ENCODE measurements at regions not wholly inside any gene's neighbourhood (a gene's known extent, or its start where the extent isn't known, plus 50 kb on each side); places are given as distances from the start of the nearest gene placed in this dataset.

DNA sequence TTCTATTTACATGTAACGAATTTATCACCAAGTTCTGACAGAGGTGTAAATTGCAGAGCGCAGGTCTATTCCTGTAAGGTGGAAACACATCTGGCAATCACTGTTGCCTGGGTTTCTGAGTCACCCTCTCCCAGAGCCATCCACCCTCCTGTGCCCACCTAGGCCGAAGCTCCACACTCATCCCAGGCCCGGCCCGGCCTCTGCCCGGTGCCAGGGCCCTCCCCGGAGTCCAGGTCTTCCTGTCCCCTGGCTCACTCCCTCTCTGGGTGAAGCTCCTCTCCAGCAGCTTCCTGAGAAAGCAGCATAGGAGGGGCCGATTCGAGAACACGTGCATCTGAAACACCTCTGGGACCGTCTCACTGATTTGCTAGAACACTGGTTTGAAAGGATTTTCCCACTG is 308.2 kb downstream of the SHANK2 start:
- CTCF ChIA-PET, result no interaction called here
- Histone ChIP-seq H3K9me3 (no peaks in the 10 kb centered on the region), H3K9ac (no peak overlapping the region)

More for the DNA sequence above, 308.2 kb downstream of the SHANK2 start:
- Histone ChIP-seq H4K20me1 (ENCODE audit: insufficient read depth) (no peaks in the 10 kb centered on the region), H3K4me3 (ENCODE audit: low read depth in 2 of 2, low read length in 1 of 2) (no peak overlapping the region), H3K27me3 (ENCODE audit: insufficient read depth) (no peaks in the 10 kb centered on the region), H3K4me2 (no peak overlapping the region), H3F3A (replicated peaks; ENCODE audit: insufficient read depth) (no peaks in the 10 kb centered on the region), H3K9me2 (no peaks in the 10 kb centered on the region), H2AFZ (ENCODE audit: low read depth) (no peak overlapping the region), H3K36me3 (replicated peaks in 1 of 2; ENCODE audit: control insufficient read depth in 1 of 2, insufficient read depth in 2 of 2, low read length in 1 of 2) (no peaks in the 10 kb centered on the region), H3K27ac (ENCODE audit: low read depth in 2 of 2, low read length in 1 of 2) (no peak overlapping the region), H3K79me2 (ENCODE audit: insufficient read depth) (no peaks in the 10 kb centered on the region), H3K4me1 (ENCODE audit: control insufficient read depth in 1 of 2, insufficient read depth in 2 of 2, low read depth in 1 of 2, low read length in 1 of 2) (peaks cover 0 to 3% of the 10 kb centered on the region in 2 experiments; a peak in 1 of 4 replicates)
- no peak for DNase-seq
- POLR2A ChIA-PET, result no interaction called here
- WGBS (ENCODE audit: low lambda C conversion rate), result 37% methylated on average over 11 of the region's 11 CpGs
- no peak for TF ChIP-seq FOXJ3 (CRISPR knock-in tag; IDR thresholded peaks at IDR 0.05)
- no peak for TF ChIP-seq NRF1 (IDR thresholded peaks at IDR 0.05; ENCODE audit: low read depth, low read length)
- TF ChIP-seq MXI1 (IDR thresholded peaks at IDR 0.05; ENCODE audit: low read depth, low read length), result no peak
- no peak for TF ChIP-seq TEAD4 (IDR thresholded peaks at IDR 0.05; ENCODE audit: borderline replicate concordance, insufficient read depth)
- TF ChIP-seq EZH2phosphoT487 (IDR thresholded peaks at IDR 0.05; ENCODE audit: borderline replicate concordance, low read depth), result no peak
- TF ChIP-seq RAD21 (IDR thresholded peaks at IDR 0.05; ENCODE audit: low read length), result no peak
- TF ChIP-seq, protein P1, sequence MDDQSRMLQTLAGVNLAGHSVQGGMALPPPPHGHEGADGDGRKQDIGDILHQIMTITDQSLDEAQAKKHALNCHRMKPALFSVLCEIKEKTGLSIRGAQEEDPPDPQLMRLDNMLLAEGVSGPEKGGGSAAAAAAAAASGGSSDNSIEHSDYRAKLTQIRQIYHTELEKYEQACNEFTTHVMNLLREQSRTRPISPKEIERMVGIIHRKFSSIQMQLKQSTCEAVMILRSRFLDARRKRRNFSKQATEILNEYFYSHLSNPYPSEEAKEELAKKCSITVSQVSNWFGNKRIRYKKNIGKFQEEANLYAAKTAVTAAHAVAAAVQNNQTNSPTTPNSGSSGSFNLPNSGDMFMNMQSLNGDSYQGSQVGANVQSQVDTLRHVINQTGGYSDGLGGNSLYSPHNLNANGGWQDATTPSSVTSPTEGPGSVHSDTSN (IDR thresholded peaks at IDR 0.05), result no peak
- no peak for TF ChIP-seq MEF2A (IDR thresholded peaks at IDR 0.05; ENCODE audit: borderline replicate concordance, low read depth)
- no peak for TF ChIP-seq SIN3A (IDR thresholded peaks at IDR 0.05; ENCODE audit: borderline replicate concordance, low read depth, low read length)
- TF ChIP-seq, protein P2, sequence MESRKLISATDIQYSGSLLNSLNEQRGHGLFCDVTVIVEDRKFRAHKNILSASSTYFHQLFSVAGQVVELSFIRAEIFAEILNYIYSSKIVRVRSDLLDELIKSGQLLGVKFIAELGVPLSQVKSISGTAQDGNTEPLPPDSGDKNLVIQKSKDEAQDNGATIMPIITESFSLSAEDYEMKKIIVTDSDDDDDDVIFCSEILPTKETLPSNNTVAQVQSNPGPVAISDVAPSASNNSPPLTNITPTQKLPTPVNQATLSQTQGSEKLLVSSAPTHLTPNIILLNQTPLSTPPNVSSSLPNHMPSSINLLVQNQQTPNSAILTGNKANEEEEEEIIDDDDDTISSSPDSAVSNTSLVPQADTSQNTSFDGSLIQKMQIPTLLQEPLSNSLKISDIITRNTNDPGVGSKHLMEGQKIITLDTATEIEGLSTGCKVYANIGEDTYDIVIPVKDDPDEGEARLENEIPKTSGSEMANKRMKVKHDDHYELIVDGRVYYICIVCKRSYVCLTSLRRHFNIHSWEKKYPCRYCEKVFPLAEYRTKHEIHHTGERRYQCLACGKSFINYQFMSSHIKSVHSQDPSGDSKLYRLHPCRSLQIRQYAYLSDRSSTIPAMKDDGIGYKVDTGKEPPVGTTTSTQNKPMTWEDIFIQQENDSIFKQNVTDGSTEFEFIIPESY (IDR thresholded peaks at IDR 0.05; ENCODE audit: borderline replicate concordance, low read depth), result no peak
- TF ChIP-seq ELF1 (IDR thresholded peaks at IDR 0.05), result no peak
- TF ChIP-seq, protein P3, sequence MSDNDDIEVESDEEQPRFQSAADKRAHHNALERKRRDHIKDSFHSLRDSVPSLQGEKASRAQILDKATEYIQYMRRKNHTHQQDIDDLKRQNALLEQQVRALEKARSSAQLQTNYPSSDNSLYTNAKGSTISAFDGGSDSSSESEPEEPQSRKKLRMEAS (IDR thresholded peaks at IDR 0.05; ENCODE audit: low read depth), result no peak
- TF ChIP-seq JUND (IDR thresholded peaks at IDR 0.05), result no peak
- TF ChIP-seq, protein P4, sequence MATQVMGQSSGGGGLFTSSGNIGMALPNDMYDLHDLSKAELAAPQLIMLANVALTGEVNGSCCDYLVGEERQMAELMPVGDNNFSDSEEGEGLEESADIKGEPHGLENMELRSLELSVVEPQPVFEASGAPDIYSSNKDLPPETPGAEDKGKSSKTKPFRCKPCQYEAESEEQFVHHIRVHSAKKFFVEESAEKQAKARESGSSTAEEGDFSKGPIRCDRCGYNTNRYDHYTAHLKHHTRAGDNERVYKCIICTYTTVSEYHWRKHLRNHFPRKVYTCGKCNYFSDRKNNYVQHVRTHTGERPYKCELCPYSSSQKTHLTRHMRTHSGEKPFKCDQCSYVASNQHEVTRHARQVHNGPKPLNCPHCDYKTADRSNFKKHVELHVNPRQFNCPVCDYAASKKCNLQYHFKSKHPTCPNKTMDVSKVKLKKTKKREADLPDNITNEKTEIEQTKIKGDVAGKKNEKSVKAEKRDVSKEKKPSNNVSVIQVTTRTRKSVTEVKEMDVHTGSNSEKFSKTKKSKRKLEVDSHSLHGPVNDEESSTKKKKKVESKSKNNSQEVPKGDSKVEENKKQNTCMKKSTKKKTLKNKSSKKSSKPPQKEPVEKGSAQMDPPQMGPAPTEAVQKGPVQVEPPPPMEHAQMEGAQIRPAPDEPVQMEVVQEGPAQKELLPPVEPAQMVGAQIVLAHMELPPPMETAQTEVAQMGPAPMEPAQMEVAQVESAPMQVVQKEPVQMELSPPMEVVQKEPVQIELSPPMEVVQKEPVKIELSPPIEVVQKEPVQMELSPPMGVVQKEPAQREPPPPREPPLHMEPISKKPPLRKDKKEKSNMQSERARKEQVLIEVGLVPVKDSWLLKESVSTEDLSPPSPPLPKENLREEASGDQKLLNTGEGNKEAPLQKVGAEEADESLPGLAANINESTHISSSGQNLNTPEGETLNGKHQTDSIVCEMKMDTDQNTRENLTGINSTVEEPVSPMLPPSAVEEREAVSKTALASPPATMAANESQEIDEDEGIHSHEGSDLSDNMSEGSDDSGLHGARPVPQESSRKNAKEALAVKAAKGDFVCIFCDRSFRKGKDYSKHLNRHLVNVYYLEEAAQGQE (IDR thresholded peaks at IDR 0.05; ENCODE audit: low read depth, low read length), result no peak
- no peak for TF ChIP-seq YY1 (IDR thresholded peaks at IDR 0.05; ENCODE audit: low read depth)
- no peak for TF ChIP-seq GATA2 (CRISPR knock-in tag; IDR thresholded peaks at IDR 0.05)
- TF ChIP-seq, protein P5, sequence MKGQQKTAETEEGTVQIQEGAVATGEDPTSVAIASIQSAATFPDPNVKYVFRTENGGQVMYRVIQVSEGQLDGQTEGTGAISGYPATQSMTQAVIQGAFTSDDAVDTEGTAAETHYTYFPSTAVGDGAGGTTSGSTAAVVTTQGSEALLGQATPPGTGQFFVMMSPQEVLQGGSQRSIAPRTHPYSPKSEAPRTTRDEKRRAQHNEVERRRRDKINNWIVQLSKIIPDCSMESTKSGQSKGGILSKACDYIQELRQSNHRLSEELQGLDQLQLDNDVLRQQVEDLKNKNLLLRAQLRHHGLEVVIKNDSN (IDR thresholded peaks at IDR 0.05; ENCODE audit: borderline replicate concordance, low read depth), result no peak
- no peak for TF ChIP-seq POLR2AphosphoS5 (IDR thresholded peaks at IDR 0.05; ENCODE audit: low read depth, low read length)
- no peak for TF ChIP-seq FOXM1 (IDR thresholded peaks at IDR 0.05; ENCODE audit: low read depth)

Measured in SK-N-SH (cell line).